AG04450 (cell line): ENCODE measurements at regions not wholly inside any gene's neighbourhood (a gene's known extent, or its start where the extent isn't known, plus 50 kb on each side); places are given as distances from the start of the nearest gene placed in this dataset.

Experiments used
- CTCF ChIA-PET: fragments of 300-600, 350-600 bp; formaldehyde crosslinking; extraction: SDS; loops from one replicate; lab custom pipeline; 2022; ENCODE audit warnings: antibody characterized with exemption, inconsistent platforms; lab: Charles Lee
- POLR2A ChIA-PET: fragments of 350-600 bp; formaldehyde crosslinking; extraction: SDS; loops from one replicate; lab custom pipeline; 2021; ENCODE audit warnings: antibody characterized with exemption, inconsistent platforms; lab: Yijun Ruan, JAX
- DNase-seq: peaks from one replicate; pipeline ENCODE4 v3.0.0-alpha.2; 2011; ENCODE audit warnings: low read depth, low spot score
- H3K27ac ChIP-seq: one replicate; pipeline ENCODE4 v1.5.1; 2012; ENCODE audit warnings: low read depth, low read length, control low read depth
- H3K27me3 ChIP-seq: one replicate; pipeline ENCODE4 v1.6.0; 2012; ENCODE audit warnings: low read length; ENCODE audit not compliant: control insufficient read depth, insufficient read depth
- H3K4me3 ChIP-seq: 2 replicates; pipeline ENCODE4 v1.5.1; 2011; ENCODE audit warnings: mild to moderate bottlenecking, low read depth, low read length, control low read depth
- H3K9me3 ChIP-seq: 2 replicates; pipeline ENCODE4 v1.5.1; 2012; ENCODE audit warnings: low read length; ENCODE audit not compliant: control insufficient read depth, insufficient read depth
- CTCF ChIP-seq: IDR thresholded peaks from 2 replicates; pipeline ENCODE4 v1.5.1; 2011; ENCODE audit warnings: low read depth, low read length, control low read depth, inconsistent platforms

- ChIA-PET CTCF (no interaction called here), POLR2A (no interaction called here)
- Histone ChIP-seq H3K9me3 (no peaks in the 10 kb centered on the region), H3K27ac (peak overlapping the region; percentile 2), H3K4me3 (no peak overlapping the region), H3K27me3 (peaks cover 7% of the 10 kb centered on the region)
- DNase-seq: no peak
- TF ChIP-seq CTCF: no peak
These were observed 243.2 kb upstream of the ARID1B start for GRCh38 chr6:156533872-156534524.

- no peak for DNase-seq
- ChIA-PET POLR2A (no interaction called here), CTCF (no interaction called here)
- Histone ChIP-seq H3K27me3 (peaks cover 3% of the 10 kb centered on the region), H3K27ac (no peak overlapping the region), H3K9me3 (no peaks in the 10 kb centered on the region), H3K4me3 (no peak overlapping the region)
- no peak for TF ChIP-seq CTCF
These were observed 251.1 kb upstream of the ARID1B start for GRCh38 chr6:156526081-156526480.

- H3K9me3 ChIP-seq: no peaks in the 10 kb centered on the region
- CTCF ChIA-PET: no interaction called here
These were observed 251.6 kb upstream of the ARID1B start for GRCh38 chr6:156525541-156525940.

GRCh38 chr6:156519940-156520339 is 257.2 kb upstream of the ARID1B start:
- POLR2A ChIA-PET: no interaction called here
- Histone ChIP-seq H3K4me3 (no peak overlapping the region), H3K9me3 (no peaks in the 10 kb centered on the region), H3K27me3 (no peaks in the 10 kb centered on the region), H3K27ac (no peak overlapping the region)
- no peak for DNase-seq
- TF ChIP-seq CTCF: no peak
- CTCF ChIA-PET: no interaction called here

More at GRCh38 chr6:156525541-156525940, 251.6 kb upstream of the ARID1B start:
- Histone ChIP-seq H3K4me3 (no peak overlapping the region), H3K27me3 (peaks cover 3% of the 10 kb centered on the region), H3K27ac (no peak overlapping the region)
- TF ChIP-seq CTCF: no peak
- DNase-seq: no peak
- POLR2A ChIA-PET: no interaction called here

GRCh38 chr6:156517088-156517487 is 260.1 kb upstream of the ARID1B start:
- Histone ChIP-seq H3K4me3 (no peak overlapping the region), H3K27ac (no peak overlapping the region), H3K27me3 (no peaks in the 10 kb centered on the region), H3K9me3 (no peaks in the 10 kb centered on the region)
- TF ChIP-seq CTCF: no peak
- CTCF ChIA-PET: no interaction called here
- no peak for DNase-seq
- POLR2A ChIA-PET: no interaction called here
